Uterus (tissue), 2 donors: ENCODE measurements at regions not wholly inside any gene's neighbourhood (a gene's known extent, or its start where the extent isn't known, plus 50 kb on each side); places are given as distances from the start of the nearest gene placed in this dataset.

Source experiments
- CTCF ChIP-seq, 4 experiments: fragments of 200-600 bp in 2 of 4; fragments of 450-650 bp in 2 of 4; sonication (generic) in 2 of 4; IDR thresholded peaks; one replicate each; pipeline ENCODE4 v1.5.1; 2016 to 2019; ENCODE audit warnings: antibody characterized with exemption in 4 of 4, mild to moderate bottlenecking in 2 of 4, moderate library complexity in 1 of 4
- POLR2A ChIP-seq, 2 donors: fragments of 450-650 bp; IDR thresholded peaks; one replicate each; pipeline ENCODE4 v1.6.1; 2016; ENCODE audit warnings: antibody characterized with exemption in 2 of 2, mild to moderate bottlenecking in 1 of 2, moderate library complexity in 1 of 2

GRCh38 chr17:79674506-79675412 is 56.0 kb upstream of the ENPP7 start:
- TF ChIP-seq CTCF (IDR thresholded peaks at IDR 0.05) = no peak
- no peak for TF ChIP-seq POLR2A (IDR thresholded peaks at IDR 0.05)
